Spleen (tissue), 7 donors: ENCODE measurements at regions not wholly inside any gene's neighbourhood (a gene's known extent, or its start where the extent isn't known, plus 50 kb on each side); places are given as distances from the start of the nearest gene placed in this dataset.

Source experiments
- POLR2A ChIP-seq, 3 donors: fragments of 450-650 bp; IDR thresholded peaks; one replicate each; pipeline ENCODE4 v1.5.1; 2017; ENCODE audit warnings: antibody characterized with exemption in 3 of 3, mild to moderate bottlenecking in 1 of 3
- POLR2AphosphoS5 ChIP-seq, 3 donors: sonication (generic); formaldehyde crosslinking; IDR thresholded peaks; one replicate each; pipeline ENCODE4 v1.5.1; 2017; ENCODE audit warnings: antibody characterized with exemption in 3 of 3
- TF ChIP-seq, protein P1 (sequence below), 11 experiments: fragments of 200-600 bp in 7 of 11; fragments of 450-650 bp in 4 of 11; sonication (generic) in 4 of 11; IDR thresholded peaks in 8 of 11; conservative IDR thresholded peaks in 3 of 11; 1 replicate in 7 of 11; 2 replicates in 4 of 11; pipeline versions ENCODE4 v1.4.0 to v1.8.0; 2016 to 2021; ENCODE audit warnings: antibody characterized with exemption in 11 of 11, inconsistent platforms in 4 of 11, mild to moderate bottlenecking in 1 of 11
- donor health status: DM: no; HTN: no; CAD: no; lungs with moderate emphysema.
- donor health status: DM: no; HTN: no; CAD: no.
- donor health status: DM: no; HTN: no; CAD: no.

DNA sequence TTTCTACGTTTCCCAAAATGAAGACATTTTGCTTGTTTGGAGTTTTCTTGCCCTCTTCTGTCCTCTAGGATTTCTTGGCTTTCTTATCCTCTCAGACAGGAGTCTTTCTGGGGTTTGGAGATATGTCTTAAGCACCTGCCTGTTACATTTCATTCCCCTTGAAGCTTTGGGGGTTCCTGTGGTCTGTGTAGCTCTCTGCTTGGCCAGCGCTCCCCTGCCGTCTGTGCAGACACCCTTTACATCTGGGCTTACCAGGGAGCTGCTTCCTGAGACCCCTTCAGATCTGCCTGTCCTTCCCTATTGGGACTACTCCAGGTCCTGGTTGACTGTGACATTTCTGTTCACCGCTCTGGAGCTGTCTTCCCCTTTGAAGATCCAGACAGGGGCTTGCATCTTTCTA is 171.9 kb upstream of the CSF3R start:
- TF ChIP-seq, protein P1, sequence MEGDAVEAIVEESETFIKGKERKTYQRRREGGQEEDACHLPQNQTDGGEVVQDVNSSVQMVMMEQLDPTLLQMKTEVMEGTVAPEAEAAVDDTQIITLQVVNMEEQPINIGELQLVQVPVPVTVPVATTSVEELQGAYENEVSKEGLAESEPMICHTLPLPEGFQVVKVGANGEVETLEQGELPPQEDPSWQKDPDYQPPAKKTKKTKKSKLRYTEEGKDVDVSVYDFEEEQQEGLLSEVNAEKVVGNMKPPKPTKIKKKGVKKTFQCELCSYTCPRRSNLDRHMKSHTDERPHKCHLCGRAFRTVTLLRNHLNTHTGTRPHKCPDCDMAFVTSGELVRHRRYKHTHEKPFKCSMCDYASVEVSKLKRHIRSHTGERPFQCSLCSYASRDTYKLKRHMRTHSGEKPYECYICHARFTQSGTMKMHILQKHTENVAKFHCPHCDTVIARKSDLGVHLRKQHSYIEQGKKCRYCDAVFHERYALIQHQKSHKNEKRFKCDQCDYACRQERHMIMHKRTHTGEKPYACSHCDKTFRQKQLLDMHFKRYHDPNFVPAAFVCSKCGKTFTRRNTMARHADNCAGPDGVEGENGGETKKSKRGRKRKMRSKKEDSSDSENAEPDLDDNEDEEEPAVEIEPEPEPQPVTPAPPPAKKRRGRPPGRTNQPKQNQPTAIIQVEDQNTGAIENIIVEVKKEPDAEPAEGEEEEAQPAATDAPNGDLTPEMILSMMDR (IDR thresholded peaks at IDR 0.05 in 8 of 11, conservative IDR thresholded peaks at IDR 0.05 in 3 of 11), result no peak
- TF ChIP-seq POLR2A (IDR thresholded peaks at IDR 0.05) (no peak), POLR2AphosphoS5 (IDR thresholded peaks at IDR 0.05) (no peak)
